ENCODE measurements at regions not wholly inside any gene's neighbourhood (a gene's known extent, or its start where the extent isn't known, plus 50 kb on each side); places are given as distances from the start of the nearest gene placed in this dataset.

- DNase-seq (ENCODE audit: low read depth): no peak
- no peak overlapping the region for H3K4me3 ChIP-seq (ENCODE audit: low read depth, low read length)
- no peak for TF ChIP-seq CTCF (conservative IDR thresholded peaks at IDR 0.05; ENCODE audit: low read depth, low read length)
Measured at GRCh38 chr14:97262336-97262735, 465.2 kb downstream of the VRK1 start.

- DNase-seq (ENCODE audit: low read depth): no peak
- no peak for TF ChIP-seq CTCF (conservative IDR thresholded peaks at IDR 0.05; ENCODE audit: low read depth, low read length)
- H3K4me3 ChIP-seq (ENCODE audit: low read depth, low read length): no peak overlapping the region
Measured at GRCh38 chr14:97264516-97265230, 467.5 kb downstream of the VRK1 start.

GRCh38 chr14:97266653-97267052 lies 469.5 kb downstream of the VRK1 start:
- TF ChIP-seq CTCF (conservative IDR thresholded peaks at IDR 0.05; ENCODE audit: low read depth, low read length): no peak
- H3K4me3 ChIP-seq (ENCODE audit: low read depth, low read length): no peak overlapping the region
- peak; percentile 88 for DNase-seq (ENCODE audit: low read depth)

- H3K4me3 ChIP-seq (ENCODE audit: low read depth, low read length): no peak overlapping the region
- no peak for TF ChIP-seq CTCF (conservative IDR thresholded peaks at IDR 0.05; ENCODE audit: low read depth, low read length)
- no peak for DNase-seq (ENCODE audit: low read depth)
Measured at GRCh38 chr14:97267509-97267908, 470.3 kb downstream of the VRK1 start.

GRCh38 chr14:97268097-97268496 lies 470.9 kb downstream of the VRK1 start:
- TF ChIP-seq CTCF (conservative IDR thresholded peaks at IDR 0.05; ENCODE audit: low read depth, low read length): no peak
- no peak for DNase-seq (ENCODE audit: low read depth)
- H3K4me3 ChIP-seq (ENCODE audit: low read depth, low read length): no peak overlapping the region

GRCh38 chr14:97270308-97270707 lies 473.1 kb downstream of the VRK1 start:
- H3K4me3 ChIP-seq (ENCODE audit: low read depth, low read length): no peak overlapping the region
- peak; percentile 89 for DNase-seq (ENCODE audit: low read depth)
- TF ChIP-seq CTCF (conservative IDR thresholded peaks at IDR 0.05; ENCODE audit: low read depth, low read length): no peak

GRCh38 chr14:97271451-97271960 lies 474.3 kb downstream of the VRK1 start:
- no peak for DNase-seq (ENCODE audit: low read depth)
- no peak for TF ChIP-seq CTCF (conservative IDR thresholded peaks at IDR 0.05; ENCODE audit: low read depth, low read length)
- no peak overlapping the region for H3K4me3 ChIP-seq (ENCODE audit: low read depth, low read length)

Measured in epithelial cell of proximal tubule (primary cell).